ENCODE measurements at regions not wholly inside any gene's neighbourhood (a gene's known extent, or its start where the extent isn't known, plus 50 kb on each side); places are given as distances from the start of the nearest gene placed in this dataset.

- no peak for DNase-seq
These were observed 421.0 kb downstream of the DYNC2H1 start for GRCh38 chr11:103530257-103530656.

- DNase-seq, result no peak
These were observed 423.0 kb downstream of the DYNC2H1 start for GRCh38 chr11:103532133-103532788.

GRCh38 chr11:103534191-103534590 lies 425.0 kb downstream of the DYNC2H1 start:
- no peak for DNase-seq

GRCh38 chr11:103534959-103535358 lies 425.7 kb downstream of the DYNC2H1 start:
- DNase-seq, result no peak

GRCh38 chr11:103536335-103536722 lies 427.1 kb downstream of the DYNC2H1 start:
- no peak for DNase-seq

- no peak for DNase-seq
These were observed 428.8 kb downstream of the DYNC2H1 start for GRCh38 chr11:103537904-103538502.

GRCh38 chr11:103539166-103539565 lies 429.9 kb downstream of the DYNC2H1 start:
- no peak for DNase-seq

- no peak for DNase-seq
These were observed 432.1 kb downstream of the DYNC2H1 start for GRCh38 chr11:103541186-103541795.

GRCh38 chr11:103542851-103543250 lies 433.6 kb downstream of the DYNC2H1 start:
- no peak for DNase-seq

GRCh38 chr11:103543456-103543855 lies 434.2 kb downstream of the DYNC2H1 start:
- no peak for DNase-seq

- DNase-seq, result no peak
These were observed 435.6 kb downstream of the DYNC2H1 start for GRCh38 chr11:103544874-103545273.

- no peak for DNase-seq
These were observed 436.3 kb downstream of the DYNC2H1 start for GRCh38 chr11:103545551-103545950.

GRCh38 chr11:103546236-103546635 lies 437.0 kb downstream of the DYNC2H1 start:
- DNase-seq, result no peak

GRCh38 chr11:103547024-103547423 lies 437.8 kb downstream of the DYNC2H1 start:
- DNase-seq, result no peak

- no peak for DNase-seq
These were observed 438.5 kb downstream of the DYNC2H1 start for GRCh38 chr11:103547691-103548090.

GRCh38 chr11:103548838-103549237 lies 439.6 kb downstream of the DYNC2H1 start:
- no peak for DNase-seq

GRCh38 chr11:103550811-103551210 lies 441.6 kb downstream of the DYNC2H1 start:
- DNase-seq, result no peak

- DNase-seq, result no peak
These were observed 442.9 kb downstream of the DYNC2H1 start for GRCh38 chr11:103552086-103552485.

- DNase-seq, result no peak
These were observed 446.9 kb downstream of the DYNC2H1 start for GRCh38 chr11:103556171-103556570.

- DNase-seq, result no peak
These were observed 456.9 kb downstream of the DYNC2H1 start for GRCh38 chr11:103566116-103566515.

- no peak for DNase-seq
These were observed 454.7 kb upstream of the DDI1 start for GRCh38 chr11:103581760-103582159.

GRCh38 chr11:103582351-103582909 lies 454.0 kb upstream of the DDI1 start:
- DNase-seq, result no peak

- no peak for DNase-seq
These were observed 452.4 kb upstream of the DDI1 start for GRCh38 chr11:103584021-103584420.

- no peak for DNase-seq
These were observed 451.7 kb upstream of the DDI1 start for GRCh38 chr11:103584720-103585119.

All from stimulated activated naive CD4-positive, alpha-beta T cell treated with Interleukin-2 at 50 U/mL for 16 hours (primary cell).